ENCODE measurements at regions not wholly inside any gene's neighbourhood (a gene's known extent, or its start where the extent isn't known, plus 50 kb on each side); places are given as distances from the start of the nearest gene placed in this dataset.

DNA sequence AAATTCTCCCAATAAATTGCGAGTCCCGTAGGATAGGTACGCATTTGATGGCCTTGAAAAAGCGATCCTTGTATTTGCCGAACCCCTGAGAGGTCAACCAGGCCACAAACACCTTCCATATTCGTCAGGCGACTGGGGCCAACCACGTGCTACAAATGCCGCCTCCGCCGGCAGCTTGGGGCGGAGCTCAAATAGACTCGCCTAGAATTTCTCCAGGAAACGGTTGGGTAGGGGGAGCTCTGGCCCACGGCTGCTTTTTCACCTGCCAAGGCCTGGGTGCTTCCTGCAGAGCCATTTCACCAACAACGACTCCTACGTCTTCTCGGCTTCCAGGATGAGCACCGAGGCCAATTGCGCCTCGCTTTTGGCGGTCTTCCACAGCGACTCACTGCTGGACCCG is 53.4 kb upstream of the KIF5B start:
- TF ChIP-seq, protein P1, sequence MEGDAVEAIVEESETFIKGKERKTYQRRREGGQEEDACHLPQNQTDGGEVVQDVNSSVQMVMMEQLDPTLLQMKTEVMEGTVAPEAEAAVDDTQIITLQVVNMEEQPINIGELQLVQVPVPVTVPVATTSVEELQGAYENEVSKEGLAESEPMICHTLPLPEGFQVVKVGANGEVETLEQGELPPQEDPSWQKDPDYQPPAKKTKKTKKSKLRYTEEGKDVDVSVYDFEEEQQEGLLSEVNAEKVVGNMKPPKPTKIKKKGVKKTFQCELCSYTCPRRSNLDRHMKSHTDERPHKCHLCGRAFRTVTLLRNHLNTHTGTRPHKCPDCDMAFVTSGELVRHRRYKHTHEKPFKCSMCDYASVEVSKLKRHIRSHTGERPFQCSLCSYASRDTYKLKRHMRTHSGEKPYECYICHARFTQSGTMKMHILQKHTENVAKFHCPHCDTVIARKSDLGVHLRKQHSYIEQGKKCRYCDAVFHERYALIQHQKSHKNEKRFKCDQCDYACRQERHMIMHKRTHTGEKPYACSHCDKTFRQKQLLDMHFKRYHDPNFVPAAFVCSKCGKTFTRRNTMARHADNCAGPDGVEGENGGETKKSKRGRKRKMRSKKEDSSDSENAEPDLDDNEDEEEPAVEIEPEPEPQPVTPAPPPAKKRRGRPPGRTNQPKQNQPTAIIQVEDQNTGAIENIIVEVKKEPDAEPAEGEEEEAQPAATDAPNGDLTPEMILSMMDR (conservative IDR thresholded peaks at IDR 0.05), result no peak
- TF ChIP-seq ZFX (IDR thresholded peaks at IDR 0.05), result no peak
